WTC11 (cell line): ENCODE measurements at regions not wholly inside any gene's neighbourhood (a gene's known extent, or its start where the extent isn't known, plus 50 kb on each side); places are given as distances from the start of the nearest gene placed in this dataset.

Experiments used
- ATAC-seq: fragments of 200-7000 bp; cut with Tn5 transposase; 2 replicates; pipeline ENCODE4 v1.10.0; 2021; ENCODE audit warnings: mild to moderate bottlenecking, moderate library complexity
- CTCF ChIA-PET: fragments of 300-600 bp; sonication (Branson Sonifier 250); formaldehyde crosslinking; loops from one replicate; lab custom pipeline; 2021; ENCODE audit warnings: antibody characterized with exemption; lab: Charles Lee
- POLR2A ChIA-PET: fragments of 350-600 bp; sonication (Branson Sonifier 250); formaldehyde crosslinking; loops from one replicate; lab custom pipeline; 2021; ENCODE audit warnings: antibody characterized with exemption; lab: Charles Lee
- DNase-seq: peaks from one replicate; pipeline ENCODE4 v3.0.0; 2021; ENCODE audit warnings: low spot score
- H3K27ac Mint-ChIP-seq: 2 replicates; pipeline ENCODE4 v1.8.0; 2021; ENCODE audit warnings: mixed read lengths
- H3K27me3 Mint-ChIP-seq: 2 replicates; pipeline ENCODE4 v1.8.0; 2021; ENCODE audit warnings: low read depth, mild to moderate bottlenecking, moderate library complexity, mixed read lengths
- H3K36me3 Mint-ChIP-seq: 2 replicates; pipeline ENCODE4 v1.8.0; 2021; ENCODE audit warnings: mixed read lengths
- H3K4me1 Mint-ChIP-seq: 2 replicates; pipeline ENCODE4 v1.8.0; 2022; ENCODE audit warnings: mixed read lengths
- H3K4me3 Mint-ChIP-seq: 2 replicates; pipeline ENCODE4 v1.8.0; 2021; ENCODE audit warnings: mild to moderate bottlenecking, moderate library complexity, mixed read lengths
- H3K9me3 Mint-ChIP-seq: 2 replicates; pipeline ENCODE4 v1.8.0; 2021; ENCODE audit warnings: mixed read lengths
- CTCF ChIP-seq: fragments of 200-600 bp; IDR thresholded peaks from 2 replicates; pipeline ENCODE4 v1.8.0; 2022; ENCODE audit warnings: antibody characterized with exemption
- E2F5 ChIP-seq: sonication (generic); formaldehyde crosslinking; IDR thresholded peaks from 2 replicates; pipeline ENCODE4 v1.8.1; 2022; ENCODE audit warnings: mild to moderate bottlenecking, moderate library complexity, missing genetic modification reagents
- ESRRA ChIP-seq: sonication (generic); formaldehyde crosslinking; IDR thresholded peaks from 2 replicates; pipeline ENCODE4 v1.8.1; 2022; ENCODE audit warnings: mild to moderate bottlenecking, missing genetic modification reagents, borderline replicate concordance
- FOXJ3 ChIP-seq: sonication (generic); formaldehyde crosslinking; IDR thresholded peaks from 2 replicates; pipeline ENCODE4 v1.9.0; 2021; ENCODE audit warnings: missing genetic modification reagents, mild to moderate bottlenecking, borderline replicate concordance
- FOXK1 ChIP-seq: sonication (generic); formaldehyde crosslinking; IDR thresholded peaks from 2 replicates; pipeline ENCODE4 v1.8.0; 2022; ENCODE audit warnings: mild to moderate bottlenecking, moderate library complexity, missing genetic modification reagents
- FOXP4 ChIP-seq: sonication (generic); formaldehyde crosslinking; IDR thresholded peaks from 2 replicates; pipeline ENCODE4 v1.8.0; 2022; ENCODE audit warnings: mild to moderate bottlenecking, missing genetic modification reagents
- GABPB1 ChIP-seq: sonication (generic); formaldehyde crosslinking; IDR thresholded peaks from 2 replicates; pipeline ENCODE4 v1.8.1; 2023; ENCODE audit warnings: mild to moderate bottlenecking, missing genetic modification reagents
- HMGA2 ChIP-seq: fragments of 250-450 bp; sonication (Bioruptor Pico); IDR thresholded peaks from 2 replicates; pipeline ENCODE4 v1.4.0; 2021; ENCODE audit warnings: mild to moderate bottlenecking, moderate library complexity
- IRF2 ChIP-seq: sonication (generic); formaldehyde crosslinking; IDR thresholded peaks from 2 replicates; pipeline ENCODE4 v1.8.0; 2022; ENCODE audit warnings: low read depth, missing genetic modification reagents, borderline replicate concordance
- MLX ChIP-seq: sonication (generic); formaldehyde crosslinking; IDR thresholded peaks from 2 replicates; pipeline ENCODE4 v1.8.1; 2023; ENCODE audit warnings: mild to moderate bottlenecking, missing genetic modification reagents, moderate library complexity
- OVOL2 ChIP-seq: fragments of 250-450 bp; sonication (Bioruptor Pico); IDR thresholded peaks from 2 replicates; pipeline ENCODE4 v1.9.0; 2021; ENCODE audit warnings: mild to moderate bottlenecking, borderline replicate concordance
- ZBTB43 ChIP-seq: sonication (generic); formaldehyde crosslinking; IDR thresholded peaks from 2 replicates; pipeline ENCODE4 v1.8.1; 2023; ENCODE audit warnings: mild to moderate bottlenecking, missing genetic modification reagents
- ZMAT4 ChIP-seq: fragments of 250-450 bp; sonication (Bioruptor Pico); IDR thresholded peaks from 2 replicates; pipeline ENCODE4 v1.9.0; 2021; ENCODE audit warnings: mild to moderate bottlenecking
- ZNF138 ChIP-seq: sonication (generic); formaldehyde crosslinking; conservative IDR thresholded peaks from 2 replicates; pipeline ENCODE4 v1.8.1; 2022; ENCODE audit warnings: mild to moderate bottlenecking, moderate library complexity, missing genetic modification reagents

GRCh38 chr1:170340308-170340707 lies 191.7 kb upstream of the GORAB start (continued):
- TF ChIP-seq ZBTB43 (CRISPR knock-in tag) = no peak
- TF ChIP-seq GABPB1 (CRISPR knock-in tag) = no peak
- TF ChIP-seq IRF2 (CRISPR knock-in tag) = no peak
- TF ChIP-seq FOXK1 (CRISPR knock-in tag) = no peak
- no peak for TF ChIP-seq E2F5 (CRISPR knock-in tag)
- TF ChIP-seq CTCF = no peak
- TF ChIP-seq OVOL2 (CRISPR knock-in tag) = no peak

- no peaks in the 10 kb centered on the region for H3K4me1 Mint-ChIP-seq
- no peak for TF ChIP-seq FOXJ3 (CRISPR knock-in tag)
- H3K4me3 Mint-ChIP-seq = no peak overlapping the region
- H3K27me3 Mint-ChIP-seq = no peaks in the 10 kb centered on the region; the same call in 1 of the 2 replicates
- ATAC-seq (no peak), DNase-seq (no peak)
- H3K9me3 Mint-ChIP-seq = no peaks in the 10 kb centered on the region
- H3K36me3 Mint-ChIP-seq = no peaks in the 10 kb centered on the region
- POLR2A ChIA-PET = no interaction called here
- no peak overlapping the region for H3K27ac Mint-ChIP-seq
- CTCF ChIA-PET = no interaction called here
Measured at GRCh38 chr1:170351366-170351946, 180.5 kb upstream of the GORAB start.

- Mint-ChIP-seq H3K36me3 (no peaks in the 10 kb centered on the region), H3K27me3 (no peaks in the 10 kb centered on the region; the same call in 1 of the 2 replicates), H3K4me1 (no peaks in the 10 kb centered on the region), H3K9me3 (peaks cover 4% of the 10 kb centered on the region; the same call in 1 of the 2 replicates), H3K4me3 (no peak overlapping the region), H3K27ac (no peak overlapping the region)
- CTCF ChIA-PET = no interaction called here
- ATAC-seq (no peak), DNase-seq (no peak)
- TF ChIP-seq ZMAT4 (CRISPR knock-in tag) (no peak), CTCF (no peak), ZNF138 (no peak), HMGA2 (CRISPR knock-in tag) (no peak), MLX (CRISPR knock-in tag) (no peak), ESRRA (CRISPR knock-in tag) (no peak), FOXP4 (CRISPR knock-in tag) (no peak), OVOL2 (CRISPR knock-in tag) (no peak), E2F5 (CRISPR knock-in tag) (no peak)
- POLR2A ChIA-PET = no interaction called here
Measured at GRCh38 chr1:170354246-170354645, 177.7 kb upstream of the GORAB start.
